Suppressor macrophage treated with lipopolysaccharide for 4 hours (primary cell): ENCODE measurements at regions not wholly inside any gene's neighbourhood (a gene's known extent, or its start where the extent isn't known, plus 50 kb on each side); places are given as distances from the start of the nearest gene placed in this dataset.

Experiments
- DNase-seq: peaks from one replicate; pipeline ENCODE4 v3.0.0-alpha.2; 2020

DNA sequence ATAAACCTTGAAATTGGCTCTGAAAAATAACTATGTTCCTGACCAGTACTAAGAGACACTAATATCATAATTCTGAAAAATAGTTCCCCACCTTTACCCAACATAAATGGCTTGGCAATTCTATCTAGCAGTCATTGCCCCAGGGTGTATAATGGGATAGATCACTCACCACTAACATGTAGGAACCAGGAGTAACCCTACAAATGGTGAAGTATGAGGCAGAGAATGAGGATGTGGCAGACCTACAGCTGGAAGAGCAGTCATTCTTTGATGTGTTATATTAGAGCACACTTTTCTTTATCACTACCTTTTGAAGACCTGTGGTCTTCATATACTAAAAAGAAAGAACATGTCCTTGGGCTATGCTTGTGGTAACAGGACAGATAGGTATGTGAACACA is 136.5 kb upstream of the SYNDIG1 start:
- no peak for DNase-seq

DNA sequence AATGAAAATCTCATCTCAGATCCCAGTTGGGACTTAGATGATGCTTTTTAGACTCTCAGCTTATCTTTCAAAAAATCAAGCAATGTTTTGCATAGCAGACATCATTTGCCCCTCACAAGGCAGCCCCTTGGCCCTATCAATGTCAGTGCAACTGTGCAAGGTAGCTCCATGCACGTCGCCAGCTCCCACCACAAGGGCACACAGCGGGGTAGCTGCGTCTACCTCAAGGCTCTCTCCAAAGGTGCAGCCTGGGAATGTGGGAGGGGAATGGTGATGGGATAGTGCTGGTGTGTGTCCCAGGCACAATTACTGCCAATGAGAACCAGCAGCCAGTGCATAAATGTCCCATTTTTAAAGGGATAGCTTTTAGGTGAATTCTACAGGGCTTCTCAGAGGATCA is 137.5 kb upstream of the SYNDIG1 start:
- DNase-seq: no peak

DNA sequence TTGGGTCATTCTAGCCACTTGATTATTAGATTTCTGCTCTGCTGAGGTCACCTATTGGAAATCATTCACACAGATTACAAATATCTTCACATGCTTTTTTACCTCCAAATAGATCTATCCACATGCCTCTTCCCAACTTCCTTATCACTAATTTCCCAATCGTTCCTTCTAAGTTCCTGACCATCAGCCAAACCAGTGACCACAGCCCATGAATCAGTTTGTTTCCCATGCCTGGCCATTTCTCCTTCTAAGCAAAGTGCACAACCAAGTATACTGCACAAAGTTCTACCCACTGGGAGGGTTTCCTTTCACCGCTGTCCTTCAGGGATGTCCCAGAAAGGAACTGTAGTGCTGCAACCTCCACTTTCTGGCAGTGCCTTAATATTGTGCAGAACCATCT is 140.5 kb upstream of the SYNDIG1 start:
- DNase-seq: no peak

DNA sequence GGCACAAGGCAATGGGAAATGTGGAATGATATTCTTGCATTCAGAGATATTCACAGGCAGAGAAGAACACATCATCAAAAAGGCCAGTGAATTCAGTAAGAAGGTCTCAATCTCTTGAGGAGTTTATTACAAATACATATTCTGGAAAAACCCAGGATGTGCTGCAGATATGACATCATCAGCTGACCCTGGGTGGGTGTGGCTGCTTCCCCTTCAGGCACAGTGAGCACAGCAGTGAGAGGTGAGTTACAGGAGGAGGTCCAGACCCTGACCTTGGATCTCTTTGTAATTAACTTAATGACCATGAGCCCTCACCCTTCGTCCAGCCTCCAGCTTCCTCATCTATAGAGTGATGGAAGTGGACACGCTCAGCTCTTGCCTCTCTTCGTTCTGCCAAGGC is 147.5 kb upstream of the SYNDIG1 start:
- DNase-seq: peak; percentile 13

GRCh38 chr20:24318569-24319352 is 150.7 kb upstream of the SYNDIG1 start:
- no peak for DNase-seq

DNA sequence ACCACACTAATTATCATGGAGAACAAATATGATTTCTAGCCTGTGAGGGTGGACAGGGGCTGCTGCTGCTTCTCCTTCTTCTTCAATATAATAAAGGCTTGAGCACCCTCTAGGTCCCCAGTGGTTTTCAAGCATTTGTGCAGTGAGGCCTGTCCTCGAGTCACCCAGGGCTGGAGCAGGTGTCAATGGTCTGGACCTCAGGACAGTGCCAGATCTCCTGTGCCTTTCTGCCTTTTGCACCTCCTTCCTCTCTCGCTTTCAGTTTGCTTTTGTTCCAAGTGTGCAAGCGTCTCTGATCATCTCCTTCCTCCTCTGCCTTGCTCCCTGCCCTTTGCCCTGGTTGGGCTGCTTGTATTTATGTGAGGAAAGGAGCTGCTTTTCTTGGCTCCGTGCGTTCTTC is 152.2 kb upstream of the SYNDIG1 start:
- no peak for DNase-seq

- DNase-seq: no peak
These were observed 152.7 kb upstream of the SYNDIG1 start for GRCh38 chr20:24316731-24317130.

GRCh38 chr20:24314053-24314452 is 155.4 kb upstream of the SYNDIG1 start:
- DNase-seq: no peak

- DNase-seq: no peak
These were observed 159.8 kb upstream of the SYNDIG1 start for GRCh38 chr20:24309596-24309995.

GRCh38 chr20:24305371-24305770 is 164.1 kb upstream of the SYNDIG1 start:
- DNase-seq: no peak

DNA sequence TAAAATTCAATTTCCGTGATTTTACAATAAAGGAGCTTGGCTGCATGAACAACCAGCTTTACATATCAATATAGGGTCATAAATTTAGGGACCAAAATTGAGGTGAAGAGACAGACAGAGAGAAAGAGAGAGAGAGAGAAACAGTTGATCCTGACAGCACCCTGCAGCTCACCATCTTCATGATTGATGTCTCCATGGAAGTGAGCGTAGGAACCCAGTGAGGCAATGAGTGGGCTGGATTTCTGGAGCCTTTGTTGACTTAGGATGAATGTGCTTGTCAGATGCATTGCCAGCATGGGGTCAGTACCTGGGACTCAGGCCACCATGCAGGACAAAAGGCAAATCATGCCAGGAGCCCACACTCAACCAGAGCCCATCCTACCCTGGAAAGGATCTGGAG is 165.1 kb upstream of the SYNDIG1 start:
- no peak for DNase-seq

- DNase-seq: no peak
These were observed 165.8 kb upstream of the SYNDIG1 start for GRCh38 chr20:24303393-24304170.

GRCh38 chr20:24297993-24298392 is 171.4 kb upstream of the SYNDIG1 start:
- DNase-seq: no peak

GRCh38 chr20:24296477-24297261 is 172.8 kb upstream of the SYNDIG1 start:
- DNase-seq: no peak

- DNase-seq: no peak
These were observed 178.4 kb upstream of the SYNDIG1 start for GRCh38 chr20:24291014-24291413.

DNA sequence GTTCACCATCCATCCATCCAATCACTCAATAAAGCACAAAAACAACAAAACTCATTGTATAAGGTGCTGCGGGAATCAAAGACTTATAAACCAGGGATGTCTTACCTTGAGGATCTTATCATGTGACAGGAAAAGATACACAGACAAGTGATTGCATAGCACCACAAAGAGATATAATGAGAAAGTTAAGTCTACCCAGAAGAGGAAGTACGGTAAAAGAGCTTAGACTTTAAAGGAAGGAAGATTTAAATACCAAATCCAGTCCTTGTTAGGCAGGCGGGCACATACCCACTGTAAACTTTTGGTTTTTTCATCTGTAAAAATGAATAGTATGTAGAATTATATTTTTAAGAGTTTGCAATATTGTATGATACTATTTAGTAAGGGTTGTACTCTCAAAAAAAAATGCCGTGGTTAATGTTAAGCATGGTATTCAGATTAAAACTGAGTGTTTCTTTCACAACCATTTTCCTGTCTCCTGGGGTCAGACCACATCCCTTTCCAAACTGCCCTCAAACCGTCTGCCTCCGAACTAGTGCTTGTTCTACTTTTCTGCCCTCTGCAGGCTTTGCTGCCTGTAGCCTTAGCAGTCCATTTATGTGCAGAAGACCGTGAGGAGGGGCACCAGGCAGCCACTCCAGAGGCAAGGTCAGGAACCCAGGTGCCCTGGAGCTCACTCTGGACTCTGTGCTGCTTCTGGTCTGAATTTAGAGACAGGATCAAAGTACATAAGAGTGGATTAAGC is 179.5 kb upstream of the SYNDIG1 start:
- DNase-seq: peak; percentile 12

GRCh38 chr20:24283186-24283585 is 186.2 kb upstream of the SYNDIG1 start:
- DNase-seq: no peak

GRCh38 chr20:24277196-24277595 is 192.2 kb upstream of the SYNDIG1 start:
- no peak for DNase-seq

- no peak for DNase-seq
These were observed 193.3 kb upstream of the SYNDIG1 start for GRCh38 chr20:24275946-24276705.

- DNase-seq: no peak
These were observed 196.2 kb upstream of the SYNDIG1 start for GRCh38 chr20:24273251-24273650.

DNA sequence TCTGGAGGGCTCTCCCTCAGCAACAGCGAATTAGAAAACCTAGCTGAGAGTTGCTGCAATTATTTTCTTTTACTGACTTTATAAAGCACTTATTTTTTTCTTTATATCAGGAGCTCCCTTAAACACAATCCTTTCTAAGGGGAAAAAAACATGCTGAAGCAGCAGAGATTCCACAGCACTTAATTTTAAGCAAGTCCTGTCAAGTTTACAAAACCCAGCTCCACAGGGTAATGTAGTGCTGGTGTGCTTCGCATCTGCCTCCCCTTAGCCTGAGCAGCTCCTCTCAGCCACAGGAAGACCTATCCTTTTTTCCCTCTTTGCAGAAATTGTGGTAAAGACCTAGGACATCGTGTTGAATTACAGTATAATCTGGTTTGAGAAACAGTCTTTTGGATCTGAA is 208.1 kb upstream of the SYNDIG1 start:
- DNase-seq: no peak

DNA sequence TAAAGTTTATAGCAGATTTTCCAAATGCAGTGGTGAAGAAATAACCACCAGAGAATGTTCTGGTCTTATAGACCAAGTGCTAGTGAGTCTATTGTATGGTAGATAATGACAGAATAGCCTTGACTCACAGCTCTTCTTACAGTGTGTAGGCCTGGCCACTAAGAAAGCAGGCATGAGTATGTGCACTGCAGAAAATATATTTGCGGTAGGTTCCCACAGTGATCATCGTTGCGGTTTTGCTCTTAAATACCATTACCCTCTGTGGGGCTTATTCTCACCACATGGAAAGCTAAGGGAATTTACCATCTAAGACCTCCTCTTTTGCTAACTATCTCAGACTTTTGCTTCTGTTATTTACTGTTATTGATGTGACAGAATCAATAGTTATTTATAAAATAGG is 212.3 kb upstream of the SYNDIG1 start:
- no peak for DNase-seq
